Natural killer cell treated with Interleukin-12 subunit alpha and Interleukin-12 subunit beta and Interleukin-15 and Interleukin-18, amount 100 ng/mL, for 72 hours (primary cell): ENCODE measurements at regions not wholly inside any gene's neighbourhood (a gene's known extent, or its start where the extent isn't known, plus 50 kb on each side); places are given as distances from the start of the nearest gene placed in this dataset.
"Not testable (repeated sequence)": the region's sequence is repeated elsewhere in the genome, so short reads cannot be mapped to it uniquely, and the experiment has no call there.

ENCODE experiments used
- ATAC-seq, 2 donors: fragments of 150-1000 bp; cut with Tn5 transposase in 1 of 2; sonication (Bioruptor Pico), chemical (Tn5 transposase) in 1 of 2; 2 replicates each; pipeline ENCODE4 v1.10.0; 2021
- DNase-seq: peaks from one replicate; pipeline ENCODE4 v3.0.0; 2022; ENCODE audit warnings: low spot score
- H3K27ac Mint-ChIP-seq, 2 donors: 1 replicate in 1 of 2; 2 replicates in 1 of 2; pipeline ENCODE4 v1.8.0; 2022; ENCODE audit warnings: mixed read lengths in 2 of 2, mild to moderate bottlenecking in 1 of 2, moderate library complexity in 1 of 2
- H3K27me3 Mint-ChIP-seq, 2 donors: 1 replicate in 1 of 2; 2 replicates in 1 of 2; pipeline ENCODE4 v1.8.0; 2022; ENCODE audit warnings: mixed read lengths in 2 of 2
- H3K36me3 Mint-ChIP-seq: one replicate; pipeline ENCODE4 v1.8.0; 2022; ENCODE audit warnings: mixed read lengths
- H3K4me1 Mint-ChIP-seq, 2 donors: 1 replicate in 1 of 2; 2 replicates in 1 of 2; pipeline ENCODE4 v1.8.0; 2022; ENCODE audit warnings: low read depth in 2 of 2, mixed read lengths in 2 of 2, mild to moderate bottlenecking in 1 of 2
- H3K4me3 Mint-ChIP-seq: one replicate; pipeline ENCODE4 v1.8.0; 2022; ENCODE audit warnings: mixed read lengths
- H3K9me3 Mint-ChIP-seq: 2 replicates; pipeline ENCODE4 v1.8.0; 2022; ENCODE audit warnings: mixed read lengths

DNA sequence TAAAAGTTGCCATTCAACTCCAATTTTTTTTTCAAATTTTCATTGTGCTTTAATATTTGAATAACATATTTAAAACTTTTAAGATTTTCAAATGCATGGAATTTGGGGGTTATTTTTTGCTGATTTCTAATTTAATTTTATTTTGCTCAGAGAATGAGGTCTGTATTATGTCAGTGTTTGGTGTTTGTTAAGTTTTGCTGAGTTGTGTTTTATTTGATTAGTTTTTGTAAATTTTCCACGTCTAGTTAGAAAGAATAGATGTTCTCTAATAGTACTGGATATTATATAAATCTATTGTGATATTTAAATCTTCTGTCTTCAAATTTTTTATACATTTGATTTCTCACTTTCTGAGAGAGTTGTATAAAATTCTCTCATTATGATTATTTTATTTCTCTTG, 145.9 kb downstream of the MACIR start:
- peaks cover 7 to 11% of the 10 kb centered on the region in 2 donors for H3K27me3 Mint-ChIP-seq
- H3K36me3 Mint-ChIP-seq = no peaks in the 10 kb centered on the region
- ATAC-seq (no peak), DNase-seq (no peak)
- H3K9me3 Mint-ChIP-seq = no peaks in the 10 kb centered on the region
- no peak overlapping the region for H3K4me3 Mint-ChIP-seq
- H3K4me1 Mint-ChIP-seq = no peaks in the 10 kb centered on the region
- H3K27ac Mint-ChIP-seq = no peak overlapping the region

DNA sequence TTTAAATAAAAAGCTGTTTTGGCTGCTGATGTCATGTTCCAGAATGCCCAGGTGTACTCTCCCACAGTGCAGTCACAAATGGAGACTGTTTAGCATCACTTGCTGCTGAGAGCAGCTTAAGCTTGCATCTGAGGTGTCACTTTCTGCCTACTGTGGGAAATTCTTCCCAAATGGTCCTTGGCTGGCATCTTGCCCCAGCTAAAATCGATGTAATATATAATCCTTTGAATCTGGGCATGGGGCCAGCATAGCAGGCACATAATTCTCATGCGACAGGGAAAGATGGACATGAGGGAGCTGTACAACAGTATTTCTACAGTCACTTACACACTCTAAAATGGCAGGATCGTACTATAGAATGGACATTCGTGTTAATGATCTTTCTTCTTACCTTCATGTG, 144.3 kb downstream of the MACIR start:
- Mint-ChIP-seq H3K4me1 (no peaks in the 10 kb centered on the region), H3K4me3 (no peak overlapping the region), H3K27ac (no peak overlapping the region), H3K27me3 (peaks cover 7 to 16% of the 10 kb centered on the region in 2 donors), H3K36me3 (no peaks in the 10 kb centered on the region), H3K9me3 (no peaks in the 10 kb centered on the region)
- ATAC-seq (no peak), DNase-seq (no peak)

DNA sequence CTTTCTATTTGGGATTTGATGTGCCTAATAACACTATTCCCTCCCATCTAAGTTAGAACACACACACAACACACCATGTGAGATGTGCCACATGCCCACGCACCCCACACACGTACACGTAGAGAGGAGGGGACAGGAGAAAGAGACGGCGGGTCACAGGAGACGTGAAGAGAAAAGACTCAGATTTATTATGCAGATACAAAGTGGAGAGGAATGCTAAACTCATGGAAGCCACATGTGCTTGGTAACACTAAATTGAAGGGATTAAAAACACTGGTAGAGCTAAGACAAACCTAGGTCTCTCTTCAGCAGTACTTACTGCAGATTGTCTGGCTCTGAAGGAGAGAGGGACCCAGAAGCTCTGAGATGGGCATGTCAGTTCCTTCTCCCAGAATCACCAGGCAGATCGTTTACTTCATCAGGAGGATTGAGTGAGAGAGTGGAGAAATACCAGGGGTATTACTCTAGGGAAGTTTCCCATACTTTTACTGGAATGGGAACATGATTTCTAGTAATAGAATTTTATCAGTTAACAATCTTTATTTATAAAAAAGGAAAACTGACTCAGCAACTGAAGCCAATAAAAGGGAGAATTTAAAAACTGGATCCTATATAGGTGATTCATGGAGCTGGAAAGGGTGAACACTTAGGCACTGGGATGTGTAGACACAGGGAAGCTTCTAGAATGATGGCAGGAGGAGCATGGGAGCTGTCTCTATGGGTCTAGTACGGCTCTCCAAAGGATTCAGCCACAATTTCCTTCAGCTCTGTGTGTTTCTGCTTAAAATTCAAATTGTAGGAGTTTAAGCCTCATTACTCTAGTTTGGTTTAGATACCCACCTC, 139.4 kb downstream of the MACIR start:
- peaks cover 6 to 22% of the 10 kb centered on the region in 2 donors for H3K27me3 Mint-ChIP-seq

DNA sequence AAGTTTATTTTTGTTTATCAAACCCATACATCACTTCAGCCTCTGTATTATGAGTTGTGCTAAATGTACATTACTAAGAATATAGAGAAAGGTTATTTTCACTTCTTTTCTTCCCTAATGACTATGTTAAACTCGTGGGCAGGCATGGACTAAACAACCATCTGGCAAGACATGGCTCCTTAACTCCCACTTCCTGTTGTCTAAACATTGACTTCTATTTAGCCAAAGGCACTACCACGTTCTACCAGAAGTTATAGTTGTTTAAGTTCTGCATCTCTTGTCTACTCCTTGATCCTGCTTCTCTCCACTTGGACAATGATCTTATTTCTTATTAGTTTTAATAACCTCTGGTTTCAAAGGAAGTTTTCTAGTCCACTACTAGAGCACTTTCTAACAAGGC, 136.1 kb downstream of the MACIR start:
- Mint-ChIP-seq H3K36me3 (no peaks in the 10 kb centered on the region), H3K4me1 (no peaks in the 10 kb centered on the region), H3K4me3 (no peak overlapping the region), H3K27me3 (peaks cover 6 to 21% of the 10 kb centered on the region in 2 donors), H3K27ac (no peak overlapping the region), H3K9me3 (peaks cover 3% of the 10 kb centered on the region)
- DNase-seq (no peak), ATAC-seq (no peak)

More for the DNA sequence above, 139.4 kb downstream of the MACIR start:
- Mint-ChIP-seq H3K36me3 (no peaks in the 10 kb centered on the region), H3K4me1 (no peaks in the 10 kb centered on the region), H3K9me3 (peaks cover 3% of the 10 kb centered on the region), H3K4me3 (no peak overlapping the region), H3K27ac (no peak overlapping the region)
- ATAC-seq (no peak), DNase-seq (no peak)

DNA sequence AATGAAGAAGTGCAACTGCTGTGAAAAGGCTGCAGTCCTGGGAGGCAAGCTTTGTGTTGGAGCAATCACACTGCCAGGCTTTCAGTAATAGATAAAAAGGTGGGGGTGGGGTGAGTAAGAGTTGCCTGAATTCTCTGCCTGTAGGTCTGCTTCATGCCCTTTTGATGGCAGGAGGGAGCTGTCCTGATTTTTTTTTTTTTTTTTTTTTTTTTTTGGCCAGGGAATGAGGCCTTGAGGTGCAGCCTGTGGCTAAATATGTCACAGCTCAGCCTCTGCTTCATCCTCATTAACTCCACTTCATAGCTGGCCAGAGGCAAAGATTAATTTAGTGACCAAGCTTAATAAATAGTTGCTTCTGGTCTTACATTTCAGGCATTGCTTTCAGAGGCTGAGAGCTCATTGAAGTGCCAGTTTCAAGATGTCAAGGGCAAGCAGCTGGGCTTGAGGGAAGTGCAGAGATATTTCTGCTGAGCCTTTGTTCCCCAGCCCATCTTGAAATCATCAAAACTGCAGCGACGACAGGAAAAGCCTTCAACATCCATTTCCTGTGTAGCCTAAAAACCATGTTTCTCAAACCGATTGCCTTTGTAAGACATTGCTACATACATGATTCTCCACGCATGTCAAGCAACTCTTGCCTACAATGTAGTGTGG, 134.7 kb downstream of the MACIR start:
- no peaks in the 10 kb centered on the region for H3K36me3 Mint-ChIP-seq
- no peak for ATAC-seq
- H3K4me3 Mint-ChIP-seq = no peak overlapping the region

DNA sequence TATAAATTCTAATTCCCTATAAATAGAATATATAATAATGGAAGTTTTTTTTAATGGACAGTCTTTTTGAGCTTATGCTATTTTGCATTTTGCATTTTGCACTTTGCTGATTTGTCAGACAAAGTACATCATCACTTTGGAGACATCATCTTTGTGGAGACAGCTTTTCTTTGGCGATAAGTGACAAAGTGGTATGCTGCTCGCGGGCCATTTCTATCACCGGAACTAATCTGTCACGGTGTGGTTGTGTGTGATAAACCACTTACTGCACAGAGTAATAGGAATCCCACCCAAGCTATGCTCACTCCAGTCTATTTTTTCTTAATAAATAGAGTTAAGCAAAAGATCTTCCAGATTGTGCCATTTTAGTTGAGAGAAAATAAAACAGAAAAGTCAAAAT, 133.1 kb downstream of the MACIR start:
- Mint-ChIP-seq H3K9me3 (no peaks in the 10 kb centered on the region), H3K36me3 (no peaks in the 10 kb centered on the region), H3K4me3 (no peak overlapping the region), H3K4me1 (no peaks in the 10 kb centered on the region), H3K27me3 (peaks cover 2% of the 10 kb centered on the region in 2 donors), H3K27ac (no peak overlapping the region)
- DNase-seq = no peak
- no peak for ATAC-seq

More for the DNA sequence above, 134.7 kb downstream of the MACIR start:
- no peak for DNase-seq
- Mint-ChIP-seq H3K9me3 (peaks cover 3% of the 10 kb centered on the region), H3K4me1 (no peaks in the 10 kb centered on the region), H3K27me3 (peaks cover 6 to 14% of the 10 kb centered on the region in 2 donors), H3K27ac (no peak overlapping the region)

DNA sequence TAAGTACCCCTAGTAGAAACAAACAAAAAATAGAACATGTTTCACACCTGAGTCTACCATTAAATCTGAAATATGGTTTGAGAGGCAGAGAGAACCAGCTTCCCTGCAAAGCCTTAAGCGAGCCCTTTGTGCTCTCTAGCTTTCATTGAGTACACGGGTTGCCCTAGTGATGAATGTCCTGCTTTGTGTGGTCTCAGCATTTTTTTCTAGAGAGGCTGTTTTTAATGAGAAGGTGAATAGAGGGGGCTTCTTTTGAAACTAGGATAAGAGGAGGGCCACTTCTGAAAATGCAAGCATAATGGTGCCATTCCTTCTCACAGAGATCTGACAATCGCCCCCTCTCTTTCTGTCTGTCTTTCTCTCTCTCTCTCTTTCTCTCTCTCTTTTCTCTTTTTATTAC, 131.3 kb downstream of the MACIR start:
- no peak for ATAC-seq
- Mint-ChIP-seq H3K27me3 (peaks cover 0 to 3% of the 10 kb centered on the region in 2 donors), H3K27ac (no peak overlapping the region)

DNA sequence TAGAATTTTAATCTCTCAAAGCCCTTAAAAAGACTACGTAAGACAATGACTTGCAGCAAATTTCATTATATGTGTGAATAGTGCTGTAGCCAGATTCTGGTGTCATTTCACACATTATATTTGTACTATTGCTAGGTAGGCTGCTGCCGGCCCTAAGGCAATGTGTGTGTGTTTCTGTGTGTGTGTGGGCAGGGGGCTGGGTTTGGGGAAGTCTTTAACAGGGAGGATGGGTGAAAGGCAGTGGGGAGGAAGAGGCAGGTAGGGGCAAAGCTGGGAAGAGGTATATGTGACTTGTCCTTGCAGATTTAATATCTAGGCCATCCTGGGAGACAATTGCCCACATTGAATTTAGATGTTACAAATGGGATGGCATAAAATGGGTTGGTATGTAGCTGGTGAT, 130.8 kb downstream of the MACIR start:
- H3K27ac Mint-ChIP-seq = no peak overlapping the region
- H3K9me3 Mint-ChIP-seq = peaks cover 3% of the 10 kb centered on the region
- H3K27me3 Mint-ChIP-seq = peaks cover 0 to 4% of the 10 kb centered on the region in 2 donors
- no peaks in the 10 kb centered on the region for H3K36me3 Mint-ChIP-seq
- H3K4me1 Mint-ChIP-seq = no peaks in the 10 kb centered on the region
- H3K4me3 Mint-ChIP-seq = no peak overlapping the region
- ATAC-seq (no peak), DNase-seq (no peak)

More for the DNA sequence above, 131.3 kb downstream of the MACIR start:
- Mint-ChIP-seq H3K4me1 (no peaks in the 10 kb centered on the region), H3K9me3 (peaks cover 1% of the 10 kb centered on the region), H3K36me3 (no peaks in the 10 kb centered on the region), H3K4me3 (no peak overlapping the region)
- no peak for DNase-seq

DNA sequence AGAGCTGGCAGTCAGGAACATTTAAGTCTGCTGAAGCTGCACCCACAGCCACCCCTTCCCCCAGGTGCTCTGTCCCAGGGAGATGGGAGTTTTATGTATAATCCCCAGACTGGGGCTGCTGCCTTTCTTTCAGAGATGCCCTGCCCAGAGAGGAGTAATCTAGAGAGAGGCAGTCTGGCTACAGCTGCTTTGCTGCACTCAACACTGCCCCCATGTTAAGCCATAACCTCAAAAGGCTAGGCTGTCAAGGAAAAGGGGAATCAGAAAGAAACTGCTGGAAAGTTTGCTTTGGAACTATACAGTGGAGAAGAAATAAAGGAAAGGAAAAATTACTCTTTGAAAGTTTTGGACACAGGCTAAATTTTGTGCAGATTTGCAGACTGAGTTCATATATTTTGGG, 127.2 kb downstream of the MACIR start:
- Mint-ChIP-seq H3K4me1 (no peaks in the 10 kb centered on the region), H3K27ac (no peak overlapping the region), H3K27me3 (peaks cover 4 to 8% of the 10 kb centered on the region in 2 donors), H3K36me3 (peaks cover 10% of the 10 kb centered on the region), H3K4me3 (no peak overlapping the region), H3K9me3 (peaks cover 8% of the 10 kb centered on the region)
- ATAC-seq (no peak), DNase-seq (no peak)

DNA sequence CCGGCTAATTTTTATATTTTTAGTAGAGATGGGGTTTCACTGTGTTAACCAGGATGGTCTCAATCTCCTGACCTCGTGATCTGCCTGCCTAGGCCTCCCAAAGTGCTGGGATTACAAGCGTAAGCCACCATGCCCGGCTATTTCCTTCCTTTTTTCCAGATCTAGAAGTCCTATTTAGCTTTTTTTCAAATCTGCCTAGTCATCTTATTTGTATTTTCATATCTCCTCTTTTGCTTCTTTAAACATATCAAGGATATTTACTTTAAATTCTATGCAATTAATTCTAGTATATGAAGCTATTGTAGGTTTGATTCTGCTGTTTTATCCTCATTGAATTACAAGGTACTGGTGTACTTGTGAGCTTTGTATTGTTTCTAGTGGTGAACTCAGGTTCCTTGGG, 119.1 kb downstream of the MACIR start:
- not testable (repeated sequence) for H3K27ac Mint-ChIP-seq, ATAC-seq, H3K9me3 Mint-ChIP-seq, H3K4me3 Mint-ChIP-seq, DNase-seq, H3K36me3 Mint-ChIP-seq, H3K4me1 Mint-ChIP-seq
- H3K27me3 Mint-ChIP-seq = peaks cover 4 to 15% of the 10 kb centered on the region in 2 donors

DNA sequence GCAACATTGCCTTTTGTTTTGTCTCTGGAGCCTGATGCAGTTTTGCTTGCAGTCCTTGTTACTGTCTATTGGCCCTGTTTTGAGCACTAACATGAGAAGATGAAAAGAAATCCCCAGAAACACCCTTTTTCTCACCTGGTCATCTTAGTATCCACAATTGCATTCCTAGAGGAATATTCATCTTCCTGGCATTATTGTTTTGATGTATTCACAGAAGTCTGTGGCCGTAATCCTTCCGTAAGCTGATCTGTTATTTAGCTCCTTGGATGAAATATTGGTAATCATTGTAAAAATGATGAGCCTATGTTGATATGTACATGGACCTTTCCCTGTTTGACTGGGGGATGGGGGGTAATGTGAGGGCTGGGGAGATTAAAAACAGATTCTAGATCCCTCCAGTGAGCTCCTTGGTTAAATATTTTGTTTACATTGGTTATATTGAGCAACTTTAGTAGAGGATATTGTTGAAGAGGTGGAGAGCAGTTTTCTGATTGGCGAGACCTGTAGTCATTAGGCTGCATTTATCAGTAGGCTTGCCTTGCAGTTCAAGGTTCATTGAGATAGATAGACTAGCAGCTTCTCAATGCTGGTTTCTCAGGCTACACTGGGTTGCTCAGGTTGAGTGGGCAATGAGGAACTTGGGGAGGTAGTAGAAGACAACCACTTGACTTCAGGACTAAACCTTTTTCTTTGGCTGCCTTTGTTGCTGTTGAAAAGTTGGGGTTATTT, 117.5 kb downstream of the MACIR start:
- DNase-seq (no peak), ATAC-seq (no peak)
- no peak overlapping the region for H3K4me3 Mint-ChIP-seq
- peaks cover 4 to 15% of the 10 kb centered on the region in 2 donors for H3K27me3 Mint-ChIP-seq
- no peaks in the 10 kb centered on the region for H3K4me1 Mint-ChIP-seq
- H3K9me3 Mint-ChIP-seq = no peaks in the 10 kb centered on the region
- H3K36me3 Mint-ChIP-seq = no peaks in the 10 kb centered on the region
- no peak overlapping the region for H3K27ac Mint-ChIP-seq

DNA sequence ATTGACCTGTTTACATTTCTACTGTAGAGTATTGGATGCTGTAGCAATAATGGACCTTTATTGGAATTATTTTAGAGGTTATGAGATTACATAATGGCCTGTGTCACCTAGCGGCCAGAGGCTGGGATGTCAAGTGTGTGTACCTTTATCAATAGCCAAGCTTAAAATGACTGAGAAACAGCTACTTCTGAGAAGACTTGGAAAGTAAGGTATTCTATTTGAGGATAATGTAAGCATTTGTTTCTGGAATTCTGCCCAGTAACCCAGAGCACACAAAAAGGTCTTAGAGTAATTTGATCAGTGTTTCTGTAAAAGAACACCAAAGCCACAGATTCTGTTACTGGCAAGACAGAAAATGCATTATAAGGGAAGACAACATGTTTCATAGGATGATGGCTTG, 116.8 kb downstream of the MACIR start:
- Mint-ChIP-seq H3K4me1 (no peaks in the 10 kb centered on the region), H3K36me3 (no peaks in the 10 kb centered on the region), H3K27me3 (peaks cover 4 to 15% of the 10 kb centered on the region in 2 donors), H3K9me3 (no peaks in the 10 kb centered on the region), H3K27ac (no peak overlapping the region), H3K4me3 (no peak overlapping the region)
- no peak for ATAC-seq
- DNase-seq = no peak

DNA sequence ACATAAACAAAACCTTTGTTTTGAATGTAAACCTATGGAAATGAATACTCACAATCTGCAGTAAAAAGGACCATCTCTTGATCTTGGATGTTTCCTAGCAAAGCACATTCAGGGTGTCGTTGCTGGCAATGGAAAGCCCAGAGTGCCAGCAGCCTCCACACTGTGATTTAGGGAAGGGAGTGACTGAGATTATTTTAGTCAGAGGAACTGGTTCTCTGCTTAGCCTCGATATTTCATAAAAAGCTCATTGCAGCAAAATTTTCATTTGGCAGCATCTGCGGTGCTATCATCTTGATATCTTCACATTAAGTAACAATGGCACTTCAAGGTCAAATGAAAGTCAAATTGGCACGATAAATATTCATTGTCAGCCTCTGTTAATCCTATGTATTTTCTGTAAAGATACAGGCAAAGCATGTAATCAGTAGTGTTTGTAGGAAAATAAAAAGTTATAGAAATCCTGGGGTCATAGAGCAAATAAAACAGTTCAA, 116.0 kb downstream of the MACIR start:
- Mint-ChIP-seq H3K27ac (no peak overlapping the region), H3K36me3 (no peaks in the 10 kb centered on the region), H3K4me1 (no peaks in the 10 kb centered on the region), H3K9me3 (no peaks in the 10 kb centered on the region), H3K27me3 (peaks cover 4 to 15% of the 10 kb centered on the region in 2 donors), H3K4me3 (no peak overlapping the region)
- DNase-seq = no peak
- no peak for ATAC-seq
